ENCODE measurements at regions not wholly inside any gene's neighbourhood (a gene's known extent, or its start where the extent isn't known, plus 50 kb on each side); places are given as distances from the start of the nearest gene placed in this dataset.

- TF ChIP-seq EZH2phosphoT487 (IDR thresholded peaks at IDR 0.05; ENCODE audit: borderline replicate concordance, low read depth, low read length) (no peak), CTCF (conservative IDR thresholded peaks at IDR 0.05; ENCODE audit: low read length) (no peak)
Measured at GRCh38 chr2:199662255-199662654, 188.7 kb downstream of the FTCDNL1 start.

Measured in OCI-LY7 (cell line).